Tibial nerve (tissue), 4 donors: ENCODE measurements at regions not wholly inside any gene's neighbourhood (a gene's known extent, or its start where the extent isn't known, plus 50 kb on each side); places are given as distances from the start of the nearest gene placed in this dataset.

ENCODE experiments used
- DNase-seq, 2 donors: peaks; one replicate each; pipeline ENCODE4 v3.0.0-alpha.2; 2019; ENCODE audit warnings: low spot score in 2 of 2
- H3K27ac ChIP-seq, 4 donors: fragments of 200-600 bp; sonication (generic) in 3 of 4; one replicate each; pipeline ENCODE4 v1.5.1; 2017 to 2019; ENCODE audit warnings: mild to moderate bottlenecking in 1 of 4
- H3K27me3 ChIP-seq, 2 donors: fragments of 200-600 bp; sonication (generic) in 1 of 2; one replicate each; pipeline versions ENCODE4 v1.5.1 to v1.6.0; 2017 to 2019
- H3K36me3 ChIP-seq, 3 donors: fragments of 200-600 bp; sonication (generic); one replicate each; pipeline ENCODE4 v1.5.1; 2018 to 2019
- H3K4me1 ChIP-seq, 4 donors: fragments of 200-600 bp; sonication (generic) in 3 of 4; one replicate each; pipeline ENCODE4 v1.5.1; 2017 to 2019
- H3K4me3 ChIP-seq, 4 donors: fragments of 200-600 bp; sonication (generic) in 3 of 4; one replicate each; pipeline ENCODE4 v1.5.1; 2017 to 2019; ENCODE audit warnings: mild to moderate bottlenecking in 1 of 4, moderate library complexity in 1 of 4
- H3K9me3 ChIP-seq, 4 donors: fragments of 200-600 bp; sonication (generic) in 3 of 4; one replicate each; pipeline ENCODE4 v1.5.1; 2017 to 2019
- CTCF ChIP-seq, 5 experiments: fragments of 200-600 bp in 3 of 5; fragments of 450-650 bp in 2 of 5; sonication (generic) in 3 of 5; IDR thresholded peaks; one replicate each; pipeline ENCODE4 v1.5.1; 2016 to 2019; ENCODE audit warnings: antibody characterized with exemption in 5 of 5, mild to moderate bottlenecking in 3 of 5, moderate library complexity in 2 of 5
- EP300 ChIP-seq, 2 donors: sonication (generic); formaldehyde crosslinking; IDR thresholded peaks; one replicate each; pipeline ENCODE4 v1.6.1; 2017; ENCODE audit warnings: antibody characterized with exemption in 2 of 2, mild to moderate bottlenecking in 1 of 2
- POLR2A ChIP-seq, 2 donors: fragments of 450-650 bp; IDR thresholded peaks; one replicate each; pipeline ENCODE4 v1.6.1; 2017; ENCODE audit warnings: antibody characterized with exemption in 2 of 2, mild to moderate bottlenecking in 2 of 2, moderate library complexity in 2 of 2
- WGBS, 2 donors: methylation state at CpG; one replicate each; pipeline ENCODE4 v1.1.5; 2018; 5-methylcytosine and 5-hydroxymethylcytosine counted together

DNA sequence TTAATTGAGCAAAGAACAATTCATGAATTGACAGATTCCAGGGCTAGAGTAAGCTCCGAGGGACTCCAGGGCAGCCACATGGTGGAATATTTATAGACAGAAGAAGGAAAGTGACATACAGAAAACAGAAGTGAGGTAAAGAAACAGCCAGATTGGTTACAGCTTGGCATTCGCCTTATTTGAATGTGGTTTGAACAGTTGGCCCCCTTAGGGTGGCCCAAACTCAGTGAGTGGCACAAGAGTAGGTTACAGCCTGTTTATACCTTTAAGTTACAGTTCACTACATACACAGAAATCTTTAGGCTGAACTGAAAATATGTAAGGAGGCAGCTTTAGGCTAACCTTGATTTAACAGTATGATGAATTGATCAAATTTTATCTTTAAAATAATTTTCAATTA, 174.5 kb upstream of the CNOT2 start:
- Histone ChIP-seq H3K27me3 (no peaks in the 10 kb centered on the region), H3K27ac (no peak overlapping the region), H3K9me3 (no peaks in the 10 kb centered on the region), H3K4me3 (no peak overlapping the region), H3K4me1 (peaks cover 0 to 7% (median 0%) of the 10 kb centered on the region in 4 donors), H3K36me3 (no peaks in the 10 kb centered on the region)
- TF ChIP-seq EP300 (IDR thresholded peaks at IDR 0.05) (no peak), POLR2A (IDR thresholded peaks at IDR 0.05) (no peak), CTCF (IDR thresholded peaks at IDR 0.05) (no peak)
- DNase-seq: no peak
- 63 to 69% methylated on average over 2 of the region's 2 CpGs for WGBS, 2 donors

GRCh38 chr12:70069221-70070105, 173.8 kb upstream of the CNOT2 start:
- Histone ChIP-seq H3K9me3 (no peaks in the 10 kb centered on the region), H3K4me1 (peaks cover 0 to 7% (median 0%) of the 10 kb centered on the region in 4 donors), H3K4me3 (no peak overlapping the region), H3K27ac (no peak overlapping the region), H3K36me3 (no peaks in the 10 kb centered on the region), H3K27me3 (no peaks in the 10 kb centered on the region)
- WGBS, 2 donors: 75 to 81% methylated on average over 5 of the region's 5 CpGs
- TF ChIP-seq CTCF (IDR thresholded peaks at IDR 0.05) (no peak), POLR2A (IDR thresholded peaks at IDR 0.05) (no peak), EP300 (IDR thresholded peaks at IDR 0.05) (no peak)
- DNase-seq: no peak

- H3K27ac ChIP-seq: no peak overlapping the region
- WGBS, 2 donors: 43 to 54% methylated on average over 5 of the region's 5 CpGs
- no peak for DNase-seq
- no peaks in the 10 kb centered on the region for H3K27me3 ChIP-seq
- H3K4me1 ChIP-seq: peaks cover 0 to 7% (median 0%) of the 10 kb centered on the region in 4 donors
- H3K9me3 ChIP-seq: no peaks in the 10 kb centered on the region
- no peaks in the 10 kb centered on the region for H3K36me3 ChIP-seq
- no peak overlapping the region for H3K4me3 ChIP-seq
- no peak for TF ChIP-seq CTCF (IDR thresholded peaks at IDR 0.05)
- TF ChIP-seq EP300 (IDR thresholded peaks at IDR 0.05): no peak
- no peak for TF ChIP-seq POLR2A (IDR thresholded peaks at IDR 0.05)
Measured at GRCh38 chr12:70070494-70071007, 172.7 kb upstream of the CNOT2 start.

DNA sequence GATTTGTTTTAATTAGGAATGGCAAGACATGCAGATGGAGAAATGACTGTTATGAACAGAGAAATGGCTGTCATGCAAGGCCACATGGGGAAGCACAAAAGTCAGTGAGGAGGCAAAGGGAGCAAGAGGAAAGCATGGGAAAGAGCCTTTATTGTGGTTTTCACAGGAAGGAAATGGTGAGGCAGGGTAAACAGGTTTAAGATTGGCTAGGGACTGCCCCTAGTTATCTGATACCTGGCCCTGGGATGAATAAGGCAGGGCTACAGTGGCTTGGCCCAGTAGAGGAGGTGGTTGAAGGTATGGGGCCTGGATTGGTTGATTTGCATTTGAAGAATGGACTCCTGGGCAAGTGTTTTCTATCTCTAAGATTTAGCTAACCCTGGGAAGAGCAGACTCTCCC, 168.7 kb upstream of the CNOT2 start:
- Histone ChIP-seq H3K36me3 (no peaks in the 10 kb centered on the region), H3K4me3 (no peak overlapping the region), H3K9me3 (no peaks in the 10 kb centered on the region), H3K4me1 (peaks cover 0 to 7% (median 0%) of the 10 kb centered on the region in 4 donors), H3K27ac (no peak overlapping the region), H3K27me3 (no peaks in the 10 kb centered on the region)
- TF ChIP-seq EP300 (IDR thresholded peaks at IDR 0.05): no peak
- TF ChIP-seq POLR2A (IDR thresholded peaks at IDR 0.05): no peak
- TF ChIP-seq CTCF (IDR thresholded peaks at IDR 0.05): no peak
- DNase-seq: no peak

- no peak overlapping the region for H3K4me3 ChIP-seq
- H3K27ac ChIP-seq: no peak overlapping the region
- H3K9me3 ChIP-seq: no peaks in the 10 kb centered on the region
- 83 to 93% methylated on average over 2 of the region's 2 CpGs for WGBS, 2 donors
- DNase-seq: no peak
- TF ChIP-seq POLR2A (IDR thresholded peaks at IDR 0.05): no peak
- no peak for TF ChIP-seq EP300 (IDR thresholded peaks at IDR 0.05)
- TF ChIP-seq CTCF (IDR thresholded peaks at IDR 0.05): no peak
- H3K4me1 ChIP-seq: no peaks in the 10 kb centered on the region
- H3K36me3 ChIP-seq: no peaks in the 10 kb centered on the region
- H3K27me3 ChIP-seq: no peaks in the 10 kb centered on the region
Measured at GRCh38 chr12:70077441-70077840, 165.8 kb upstream of the CNOT2 start.
